Stimulated activated naive CD8-positive, alpha-beta T cell treated with anti-CD3 and anti-CD28 coated beads, Interleukin-15, Interleukin-2, amounts not matched to agents 100 U/mL and 50 U/mL, for 24 hours (primary cell): ENCODE measurements at regions not wholly inside any gene's neighbourhood (a gene's known extent, or its start where the extent isn't known, plus 50 kb on each side); places are given as distances from the start of the nearest gene placed in this dataset.
"Not testable (repeated sequence)": the region's sequence is repeated elsewhere in the genome, so short reads cannot be mapped to it uniquely, and the experiment has no call there.

ENCODE experiments used
- ATAC-seq: fragments of 150-1000 bp; cut with Tn5 transposase; one replicate; pipeline ENCODE4 v1.10.0; 2021
- DNase-seq: peaks from one replicate; pipeline ENCODE4 v3.0.0; 2021

DNA sequence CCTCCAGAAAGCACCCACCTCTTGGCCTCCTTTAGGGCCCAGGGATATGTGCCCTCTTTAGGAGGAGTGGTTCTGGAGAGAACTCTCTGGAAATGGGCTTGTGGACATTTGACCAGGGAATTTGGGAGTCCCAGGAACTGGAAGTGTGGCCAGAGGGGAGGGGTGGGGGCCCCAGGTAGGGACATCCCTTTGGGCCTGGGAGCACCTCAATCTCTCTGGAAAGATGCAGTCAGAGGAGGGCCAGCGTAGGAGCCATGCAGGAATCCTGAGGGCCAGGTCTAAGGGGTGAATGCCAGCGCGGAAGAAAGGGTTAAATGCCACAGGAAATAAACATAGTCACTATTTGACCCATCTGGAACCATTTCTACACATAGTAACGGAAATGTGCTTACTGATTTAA is 50.3 kb upstream of the ITGA11 start:
- no peak for ATAC-seq
- no peak for DNase-seq

DNA sequence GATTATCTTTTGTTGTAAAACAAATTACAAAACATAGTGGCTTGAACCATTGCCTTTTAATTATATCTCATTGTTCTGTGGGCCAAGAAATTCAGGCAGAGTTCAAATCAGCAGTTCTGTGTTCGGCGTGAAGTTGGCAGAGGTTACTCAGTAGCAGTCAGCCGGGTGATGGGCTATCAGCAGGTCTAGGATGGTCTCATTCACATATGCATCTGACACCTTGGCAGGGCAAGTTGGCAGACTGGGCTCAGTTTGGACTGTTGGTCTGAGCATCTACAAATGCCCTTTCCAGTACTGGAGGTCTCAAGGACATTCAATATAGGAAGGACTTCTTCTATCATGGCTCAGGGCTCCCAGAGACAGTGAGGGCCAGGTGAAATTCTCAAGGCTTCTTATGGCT is 51.2 kb upstream of the ITGA11 start:
- no peak for DNase-seq

GRCh38 chr15:68484220-68484619 is 52.3 kb upstream of the ITGA11 start:
- ATAC-seq = no peak

More for the DNA sequence above, 51.2 kb upstream of the ITGA11 start:
- ATAC-seq = no peak

DNA sequence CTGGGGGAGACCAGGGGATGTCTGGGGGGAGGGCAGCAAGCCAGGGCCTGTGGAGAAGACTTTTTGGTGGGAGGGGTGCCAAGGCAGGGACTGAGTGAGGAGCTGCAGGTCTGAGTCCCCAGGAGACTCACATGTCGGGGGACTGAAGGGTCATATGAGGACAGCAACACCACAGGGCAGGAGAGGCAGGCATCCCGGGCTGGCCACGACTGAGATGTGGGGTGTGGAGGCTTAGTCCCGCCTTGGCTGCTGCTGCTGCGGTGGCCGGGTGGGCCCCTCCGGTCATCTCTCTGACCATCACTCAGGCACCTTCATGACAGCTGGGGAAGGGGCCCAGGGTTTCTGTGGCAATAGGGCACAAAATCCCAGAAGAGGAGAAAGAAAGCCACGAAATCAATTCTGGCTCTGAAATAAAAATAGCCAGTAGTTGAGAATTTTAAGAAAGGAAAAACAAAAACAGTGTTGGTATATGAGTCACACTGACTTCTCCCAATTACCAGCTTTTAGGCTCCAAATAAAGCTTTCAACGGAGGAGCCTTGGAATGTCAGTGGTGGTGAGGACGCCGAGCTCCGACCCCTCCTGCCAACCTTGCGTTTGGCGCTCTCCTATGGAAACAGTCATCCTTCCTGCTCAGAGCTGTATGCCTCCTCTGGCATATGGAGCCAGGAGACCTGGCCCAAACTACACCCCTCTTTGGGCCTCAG is 52.9 kb upstream of the ITGA11 start:
- no peak for ATAC-seq
- DNase-seq = no peak

More at GRCh38 chr15:68484220-68484619, 52.3 kb upstream of the ITGA11 start:
- DNase-seq = no peak

DNA sequence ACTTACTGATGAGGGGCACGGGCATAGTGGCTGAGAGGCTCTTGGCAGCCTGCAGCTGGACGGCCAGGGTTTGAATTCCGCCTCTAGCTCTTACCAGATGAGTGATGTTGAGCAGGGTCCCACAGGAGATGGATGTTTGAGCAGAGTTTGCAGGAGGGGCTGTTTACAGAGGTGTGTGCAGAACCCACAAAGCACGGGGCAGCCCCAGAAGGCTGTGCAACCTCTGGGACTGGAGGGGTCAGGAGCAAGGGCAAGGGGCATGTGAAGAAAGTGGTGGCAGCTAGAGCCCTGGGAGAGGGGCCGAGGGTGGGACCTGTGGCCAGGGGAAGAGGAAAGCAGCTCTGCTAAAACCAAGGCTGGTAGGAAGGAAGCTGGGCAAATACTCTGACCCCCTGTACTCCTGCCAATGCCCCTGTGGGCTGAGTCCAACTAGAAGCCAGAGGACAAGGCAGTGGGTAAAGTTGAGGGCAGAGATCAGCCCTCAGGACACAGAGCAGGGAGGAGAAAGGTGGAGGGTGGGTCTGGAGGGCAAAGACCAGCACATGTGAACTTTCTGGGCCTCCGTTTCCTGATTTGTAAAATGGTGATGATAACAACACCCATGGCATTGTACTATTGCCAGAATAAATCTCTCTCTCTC is 53.9 kb upstream of the ITGA11 start:
- ATAC-seq (no peak), DNase-seq (no peak)

DNA sequence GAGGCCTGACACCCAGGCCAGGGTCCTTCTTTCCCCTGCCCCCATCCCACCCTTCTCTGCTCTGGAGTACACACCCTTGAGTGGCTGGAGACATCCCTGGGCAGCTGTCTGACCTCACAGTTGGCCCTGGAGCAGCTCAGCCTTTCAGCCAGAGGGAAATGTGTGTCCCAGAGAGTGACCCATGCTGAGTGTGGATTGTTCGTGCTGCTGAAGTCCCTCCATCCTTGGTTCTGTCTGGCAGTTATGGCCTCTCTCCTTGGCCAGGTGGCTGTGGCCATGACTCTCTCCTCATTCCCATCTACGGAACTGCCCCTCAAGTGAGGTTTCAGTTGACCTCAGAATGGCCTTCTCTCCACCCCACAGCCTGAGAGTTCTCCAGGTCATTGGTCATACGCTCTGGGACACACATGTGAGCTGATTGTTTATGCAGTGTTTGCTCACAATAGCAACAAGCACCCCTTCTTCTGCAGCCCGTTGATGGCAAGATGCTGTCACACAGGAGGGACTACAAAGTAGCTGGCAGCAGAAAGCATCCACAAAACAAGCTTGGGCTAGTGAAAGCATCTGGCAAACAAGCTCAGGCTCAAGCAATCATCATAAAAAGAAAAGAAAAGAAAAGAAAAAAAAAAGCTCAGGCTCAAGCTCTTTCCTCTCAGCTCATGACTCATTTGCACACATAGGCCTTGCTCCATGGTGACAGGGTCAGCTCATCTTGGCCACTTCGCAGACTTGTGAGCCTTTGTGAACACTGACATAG is 55.3 kb upstream of the ITGA11 start:
- no peak for DNase-seq
- ATAC-seq = no peak

DNA sequence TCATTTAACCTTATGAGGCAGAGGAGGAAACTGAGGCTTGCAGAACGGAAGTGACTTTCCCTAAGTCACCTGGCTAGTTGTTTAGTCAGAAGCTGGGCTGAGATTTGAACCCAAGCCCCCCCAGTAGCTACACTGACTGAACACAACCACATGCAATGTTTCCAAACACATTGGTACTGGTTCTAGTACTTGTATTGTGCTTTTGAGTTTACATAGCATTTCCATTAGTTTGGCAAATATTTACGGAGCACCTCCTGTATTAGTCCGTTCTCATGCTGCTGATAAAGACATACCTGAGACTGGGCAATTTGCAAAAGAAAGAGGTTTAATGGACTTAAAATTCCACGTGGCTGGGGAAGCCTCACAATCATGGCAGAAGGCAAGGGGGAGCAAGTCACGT is 56.3 kb upstream of the ITGA11 start:
- ATAC-seq = no peak
- no peak for DNase-seq

GRCh38 chr15:68488966-68489365 is 57.0 kb upstream of the ITGA11 start:
- ATAC-seq (no peak), DNase-seq (no peak)

DNA sequence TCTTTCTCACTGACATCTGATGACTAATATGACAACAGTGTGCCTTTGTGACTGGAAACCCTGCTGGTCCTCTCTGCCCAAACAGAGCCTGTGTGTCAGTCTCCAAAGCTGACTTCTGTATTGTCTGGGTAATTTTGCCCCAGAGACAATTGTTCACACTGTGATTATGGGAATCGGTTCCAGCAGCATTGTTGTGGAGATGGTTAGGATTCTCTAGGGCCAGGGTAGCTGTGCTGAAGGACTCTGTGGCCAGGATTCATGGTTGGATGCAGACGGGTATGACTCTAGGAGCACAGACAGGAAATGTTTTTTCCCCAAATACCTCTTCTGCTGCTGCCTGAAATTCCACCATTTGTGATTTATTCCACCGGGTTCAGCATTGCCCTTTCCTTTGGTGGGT is 57.5 kb upstream of the ITGA11 start:
- DNase-seq (no peak), ATAC-seq (no peak)

- ATAC-seq = no peak
Measured at GRCh38 chr15:68491415-68492106, 59.6 kb upstream of the ITGA11 start.

DNA sequence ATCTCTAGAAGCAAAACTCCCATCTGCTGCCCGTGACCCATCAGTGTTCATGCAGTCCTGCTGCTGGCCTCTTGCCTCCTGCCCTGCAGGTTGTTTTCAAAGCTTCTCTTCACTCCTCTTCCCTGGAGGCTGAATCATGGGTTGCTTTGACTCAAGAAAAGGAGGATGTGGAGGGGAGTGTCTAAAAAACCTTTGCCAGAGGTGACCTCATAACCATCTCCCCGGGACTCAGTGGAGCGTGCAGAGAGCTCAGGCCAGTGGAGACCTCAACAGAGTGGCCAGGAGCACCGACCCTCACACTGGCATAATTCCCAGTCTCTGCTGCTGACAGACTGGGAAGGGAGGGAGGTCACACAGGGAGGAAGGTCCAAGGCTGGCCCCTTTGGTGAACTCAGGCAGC is 60.9 kb upstream of the ITGA11 start:
- no peak for DNase-seq
- no peak for ATAC-seq

More at GRCh38 chr15:68491415-68492106, 59.6 kb upstream of the ITGA11 start:
- no peak for DNase-seq

DNA sequence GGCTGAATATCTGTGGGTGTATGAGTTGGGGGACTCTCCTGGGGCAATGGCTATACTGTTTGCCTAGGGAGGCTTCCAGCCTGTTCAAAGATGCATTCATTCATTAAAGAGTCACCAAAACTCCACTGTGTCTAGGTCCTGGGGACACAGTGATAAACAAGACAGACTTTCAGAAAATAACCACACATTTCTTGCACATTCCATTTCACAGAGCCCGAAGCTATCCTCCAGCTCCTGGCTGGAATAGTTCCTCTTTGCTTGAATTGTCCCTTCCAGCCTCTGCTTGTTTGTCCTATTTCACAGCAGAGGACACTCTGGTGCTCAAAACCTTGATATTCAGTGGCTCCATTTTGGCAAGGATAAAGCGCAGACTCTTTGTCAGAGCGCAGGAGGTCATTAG is 61.7 kb upstream of the ITGA11 start:
- no peak for ATAC-seq
- DNase-seq = no peak

DNA sequence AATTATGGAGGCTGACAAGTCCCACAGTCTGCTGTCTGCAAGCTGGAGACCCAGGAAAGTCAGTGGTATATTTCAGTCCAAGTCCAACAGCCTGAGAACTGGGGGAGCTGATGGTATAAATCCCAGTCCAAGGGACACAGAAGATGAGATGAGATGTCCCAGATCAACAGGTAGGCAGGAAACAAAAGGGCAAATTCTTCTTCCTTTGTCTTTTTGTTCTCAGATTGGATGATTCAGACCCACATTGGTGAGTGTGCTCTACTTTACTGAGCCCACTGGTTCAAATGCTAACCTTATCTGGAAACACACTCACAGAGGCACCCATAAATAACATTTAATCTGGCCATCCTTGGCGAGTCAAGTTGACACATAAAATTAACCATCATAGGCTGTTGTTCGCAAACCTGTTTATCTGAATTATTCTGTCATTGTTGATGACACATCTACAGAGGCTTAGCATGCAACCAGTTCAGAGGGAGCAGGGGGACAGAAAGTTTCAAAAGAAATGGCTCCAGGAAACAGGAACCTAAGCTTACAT is 62.7 kb upstream of the ITGA11 start:
- DNase-seq = no peak
- no peak for ATAC-seq

GRCh38 chr15:68495221-68495950 is 63.4 kb upstream of the ITGA11 start:
- DNase-seq = no peak
- no peak for ATAC-seq

DNA sequence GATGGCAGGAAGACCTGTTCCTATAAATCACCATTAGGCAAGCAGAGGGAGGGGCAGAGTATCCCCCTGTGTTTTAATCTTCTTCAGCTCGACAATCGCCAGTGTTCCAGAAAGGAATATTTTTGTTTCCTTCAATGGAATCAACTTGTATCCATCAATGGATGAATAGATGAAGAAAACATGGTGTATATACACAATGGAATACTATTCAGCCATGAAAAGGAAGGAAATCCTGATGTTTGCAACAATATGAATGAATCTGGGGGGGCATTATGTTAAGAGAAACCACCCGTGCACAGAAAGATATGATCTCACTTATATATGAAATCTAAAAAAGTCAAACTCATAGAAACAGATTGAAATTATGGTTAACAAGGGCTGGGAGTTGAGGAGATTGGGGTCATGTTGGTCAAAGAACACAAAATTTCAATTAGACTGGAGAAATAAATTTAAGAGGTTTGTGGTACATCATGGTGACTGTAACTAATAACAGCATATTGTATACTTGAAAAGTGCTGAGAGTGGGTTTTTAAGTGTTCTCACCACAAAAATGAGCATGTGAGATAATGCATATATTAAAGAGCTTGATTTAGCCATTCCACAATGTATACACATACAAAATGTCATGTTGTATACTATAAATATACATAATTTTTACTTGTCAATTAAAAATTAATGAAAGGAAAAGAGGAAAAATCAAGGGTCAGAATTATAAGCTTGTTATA is 64.2 kb upstream of the ITGA11 start:
- DNase-seq (no peak), ATAC-seq (no peak)

DNA sequence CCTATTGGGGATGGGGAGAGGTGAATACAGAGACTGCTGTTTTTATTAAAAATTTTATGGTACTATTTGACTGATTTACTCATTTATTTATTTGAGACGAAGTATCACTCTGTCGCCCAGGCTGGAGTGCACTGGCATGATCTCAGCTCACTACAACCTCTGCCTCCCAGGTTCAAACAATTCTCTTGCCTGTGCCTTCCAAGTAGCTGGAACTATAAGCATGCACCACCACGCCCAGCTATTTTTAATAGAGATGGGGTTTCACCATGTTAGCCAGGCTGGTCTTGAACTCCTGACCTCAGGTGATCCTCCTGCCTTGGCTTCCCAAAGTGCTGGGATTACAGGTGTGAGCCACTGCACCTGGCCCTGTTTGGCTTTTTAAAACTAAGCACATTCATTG is 64.8 kb upstream of the ITGA11 start:
- not testable (repeated sequence) for ATAC-seq, DNase-seq

DNA sequence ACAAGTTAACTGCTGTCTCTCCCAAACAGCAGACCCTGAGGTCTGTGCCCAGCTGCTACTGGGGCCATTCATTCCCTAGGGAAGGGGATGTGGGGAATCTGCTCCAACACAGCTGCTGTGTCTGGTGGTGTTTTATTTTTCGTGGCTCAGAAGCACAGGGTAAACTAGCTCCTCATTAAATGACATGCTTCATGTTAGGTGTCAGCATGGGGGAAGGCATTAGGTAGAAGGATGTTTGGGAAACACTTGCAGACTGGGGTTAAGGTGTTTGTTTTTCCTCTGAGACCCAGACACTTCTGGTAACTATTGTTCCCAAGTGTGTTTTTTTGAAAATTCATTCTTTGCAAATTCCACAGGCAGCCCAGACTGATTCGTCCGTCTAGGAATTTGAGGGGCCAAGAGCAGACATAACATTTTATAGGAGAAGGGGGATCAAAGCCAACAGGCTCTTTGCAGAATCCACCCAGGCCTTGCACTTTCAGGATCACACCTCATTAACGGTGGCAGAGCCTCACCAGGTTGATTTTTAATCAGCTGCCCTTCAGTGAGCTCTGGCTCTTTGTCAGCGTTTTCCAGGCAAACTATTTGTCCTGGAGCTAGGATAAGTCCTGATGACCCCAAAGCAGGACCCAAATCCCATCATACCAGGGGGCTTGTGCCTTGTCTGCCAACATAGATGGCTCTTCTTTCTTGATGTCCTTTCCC is 65.4 kb upstream of the ITGA11 start:
- ATAC-seq (no peak), DNase-seq (no peak)

GRCh38 chr15:68498076-68498475 is 66.1 kb upstream of the ITGA11 start:
- ATAC-seq = no peak
- DNase-seq = no peak

DNA sequence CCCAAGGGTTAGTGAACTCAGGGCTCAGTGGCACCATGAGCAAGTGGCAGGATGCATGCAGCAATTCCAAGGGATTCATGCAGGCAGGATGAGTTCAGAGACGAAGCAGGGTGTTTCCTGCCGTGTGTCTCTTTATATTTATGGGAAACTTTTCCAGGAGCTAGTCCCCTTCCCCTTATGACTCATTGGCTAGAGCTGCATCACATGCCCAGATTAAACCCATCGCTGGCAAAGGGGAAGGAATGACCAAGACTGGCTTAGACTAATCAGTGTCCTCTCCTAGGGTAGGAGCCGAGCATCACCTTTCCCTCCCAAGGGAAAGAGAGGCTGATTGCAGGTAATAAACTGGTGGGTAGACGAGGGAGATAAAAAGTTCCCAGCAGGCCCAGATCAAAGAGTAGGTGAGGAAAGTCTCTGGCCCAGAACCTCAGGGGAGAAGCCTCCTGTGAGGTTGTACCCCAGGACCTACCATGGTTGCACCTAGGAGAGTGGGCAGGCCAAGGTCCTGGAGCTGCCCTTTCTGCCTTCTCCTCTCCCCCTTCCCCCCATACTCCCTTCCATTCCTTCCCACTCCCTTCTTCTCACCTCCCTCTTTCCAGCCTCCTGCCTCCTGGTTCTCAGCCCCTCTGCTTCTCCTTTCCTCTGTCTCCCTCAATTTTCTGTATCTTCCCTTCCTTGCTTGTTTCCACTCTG is 67.8 kb upstream of the ITGA11 start:
- DNase-seq (no peak), ATAC-seq (no peak)
